ENCODE measurements at regions not wholly inside any gene's neighbourhood (a gene's known extent, or its start where the extent isn't known, plus 50 kb on each side); places are given as distances from the start of the nearest gene placed in this dataset.

- H4K20me1 ChIP-seq (ENCODE audit: insufficient read depth, low read length): no peaks in the 10 kb centered on the region
- H2AFZ ChIP-seq (ENCODE audit: low read length): no peak overlapping the region
- intact Hi-C loops (cut with micrococcal nuclease; ENCODE audit: unreplicated experiment): no loop called here
- CTCF ChIA-PET (ENCODE audit: low intra/inter-chr PET ratio, low total read pairs): no interaction called here
- H3K79me2 ChIP-seq (ENCODE audit: insufficient read depth, low read length): no peaks in the 10 kb centered on the region
- no peak for TF ChIP-seq NR1H2 (CRISPR knock-in tag; IDR thresholded peaks at IDR 0.05; ENCODE audit: borderline replicate concordance, low read depth)
- TF ChIP-seq CENPX (CRISPR knock-in tag; IDR thresholded peaks at IDR 0.05): no peak
- TF ChIP-seq IRX3 (CRISPR knock-in tag; IDR thresholded peaks at IDR 0.05; ENCODE audit: borderline replicate concordance, low read depth): no peak
- no peaks in the 10 kb centered on the region for H3K27me3 ChIP-seq (ENCODE audit: control insufficient read depth in 1 of 2, insufficient read depth in 2 of 2, low read length in 2 of 2)
- POLR2A ChIA-PET: no interaction called here
- in situ Hi-C loops (cut with HindIII; ENCODE audit: extremely low pct_ligation_motif_present, low pct_unique_long_range_greater_than_20kb): no loop called here
- no peak overlapping the region for H3K9ac ChIP-seq (ENCODE audit: insufficient read depth, low read depth, low read length)
- no peaks in the 10 kb centered on the region for H3K9me3 ChIP-seq (ENCODE audit: low read length)
- ATAC-seq (no peak), FAIRE-seq (no peak), DNase-seq (ENCODE audit: low spot score) (no peak)
- no peak overlapping the region for H3K27ac ChIP-seq (ENCODE audit: extremely low read length, insufficient read depth, low read length)
- no peak overlapping the region for H3K4me2 ChIP-seq (ENCODE audit: low read depth, low read length)
- H3K4me1 ChIP-seq (ENCODE audit: insufficient read depth, low read length): no peaks in the 10 kb centered on the region
- 0% methylated on average over 2 of the region's 2 CpGs for WGBS (ENCODE audit: low lambda C conversion rate)
- H3K4me3 ChIP-seq (replicated peaks in 1 of 3; ENCODE audit: insufficient read depth in 1 of 3, low read depth in 2 of 3, low read length in 3 of 3): no peak overlapping the region
- no TSS peak for BruUV-seq (replicated peaks)
- no peaks in the 10 kb centered on the region for H3K36me3 ChIP-seq (replicated peaks in 1 of 2; ENCODE audit: control insufficient read depth in 1 of 2, insufficient read depth in 2 of 2, low read length in 2 of 2)
These were observed 987.5 kb downstream of the HACE1 start for GRCh38 chr6:103872233-103872632.

GRCh38 chr6:103870970-103871369, 988.7 kb downstream of the HACE1 start:
- Histone ChIP-seq H3K4me1 (ENCODE audit: insufficient read depth, low read length) (no peaks in the 10 kb centered on the region), H3K79me2 (ENCODE audit: insufficient read depth, low read length) (no peaks in the 10 kb centered on the region), H3K9me3 (ENCODE audit: low read length) (no peaks in the 10 kb centered on the region), H3K4me3 (replicated peaks in 1 of 3; ENCODE audit: insufficient read depth in 1 of 3, low read depth in 2 of 3, low read length in 3 of 3) (no peak overlapping the region), H3K27ac (ENCODE audit: extremely low read length, insufficient read depth, low read length) (no peak overlapping the region), H4K20me1 (ENCODE audit: insufficient read depth, low read length) (no peaks in the 10 kb centered on the region), H3K9ac (ENCODE audit: insufficient read depth, low read depth, low read length) (no peak overlapping the region), H3K27me3 (ENCODE audit: control insufficient read depth in 1 of 2, insufficient read depth in 2 of 2, low read length in 2 of 2) (no peaks in the 10 kb centered on the region), H3K4me2 (ENCODE audit: low read depth, low read length) (no peak overlapping the region), H2AFZ (ENCODE audit: low read length) (no peak overlapping the region), H3K36me3 (replicated peaks in 1 of 2; ENCODE audit: control insufficient read depth in 1 of 2, insufficient read depth in 2 of 2, low read length in 2 of 2) (no peaks in the 10 kb centered on the region)
- ChIA-PET POLR2A (no interaction called here), CTCF (ENCODE audit: low intra/inter-chr PET ratio, low total read pairs) (no interaction called here)
- no TSS peak for BruUV-seq (replicated peaks)
- FAIRE-seq: no peak
- WGBS (ENCODE audit: low lambda C conversion rate): 24% methylated on average over 2 of the region's 2 CpGs
- no peak for ATAC-seq
- in situ Hi-C loops (cut with HindIII; ENCODE audit: extremely low pct_ligation_motif_present, low pct_unique_long_range_greater_than_20kb) (no loop called here), intact Hi-C loops (cut with micrococcal nuclease; ENCODE audit: unreplicated experiment) (no loop called here)
- no peak for DNase-seq (ENCODE audit: low spot score)
- TF ChIP-seq ZNF646 (CRISPR knock-in tag; IDR thresholded peaks at IDR 0.05) (no peak), ARID4A (CRISPR knock-in tag; IDR thresholded peaks at IDR 0.05; ENCODE audit: borderline replicate concordance) (no peak), NBN (conservative IDR thresholded peaks at IDR 0.05) (no peak), ZBTB2 (CRISPR knock-in tag; IDR thresholded peaks at IDR 0.05; ENCODE audit: low read depth) (no peak)

All from HepG2 (cell line).